ENCODE measurements at regions not wholly inside any gene's neighbourhood (a gene's known extent, or its start where the extent isn't known, plus 50 kb on each side); places are given as distances from the start of the nearest gene placed in this dataset.

DNA sequence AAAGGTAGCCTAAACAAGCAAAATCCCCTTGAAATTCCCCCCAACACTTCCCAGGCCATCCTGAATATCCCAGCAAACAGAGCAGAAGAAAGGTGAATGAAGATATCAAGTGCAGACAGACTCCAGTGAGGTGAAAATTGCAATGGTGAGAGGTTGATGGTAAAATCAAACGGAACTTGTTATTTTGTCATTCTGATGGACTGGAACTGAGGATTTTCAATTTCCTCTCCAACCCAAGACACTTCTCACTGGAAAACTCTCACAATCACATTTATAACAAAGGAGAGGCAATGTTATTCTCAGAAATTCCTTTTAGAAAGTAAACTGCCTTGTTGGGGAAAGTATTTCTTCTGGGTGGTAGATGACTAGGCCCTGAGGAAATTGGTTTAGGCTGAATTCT is 412.4 kb upstream of the C9orf72 start (continued):
- TF ChIP-seq, protein P1, sequence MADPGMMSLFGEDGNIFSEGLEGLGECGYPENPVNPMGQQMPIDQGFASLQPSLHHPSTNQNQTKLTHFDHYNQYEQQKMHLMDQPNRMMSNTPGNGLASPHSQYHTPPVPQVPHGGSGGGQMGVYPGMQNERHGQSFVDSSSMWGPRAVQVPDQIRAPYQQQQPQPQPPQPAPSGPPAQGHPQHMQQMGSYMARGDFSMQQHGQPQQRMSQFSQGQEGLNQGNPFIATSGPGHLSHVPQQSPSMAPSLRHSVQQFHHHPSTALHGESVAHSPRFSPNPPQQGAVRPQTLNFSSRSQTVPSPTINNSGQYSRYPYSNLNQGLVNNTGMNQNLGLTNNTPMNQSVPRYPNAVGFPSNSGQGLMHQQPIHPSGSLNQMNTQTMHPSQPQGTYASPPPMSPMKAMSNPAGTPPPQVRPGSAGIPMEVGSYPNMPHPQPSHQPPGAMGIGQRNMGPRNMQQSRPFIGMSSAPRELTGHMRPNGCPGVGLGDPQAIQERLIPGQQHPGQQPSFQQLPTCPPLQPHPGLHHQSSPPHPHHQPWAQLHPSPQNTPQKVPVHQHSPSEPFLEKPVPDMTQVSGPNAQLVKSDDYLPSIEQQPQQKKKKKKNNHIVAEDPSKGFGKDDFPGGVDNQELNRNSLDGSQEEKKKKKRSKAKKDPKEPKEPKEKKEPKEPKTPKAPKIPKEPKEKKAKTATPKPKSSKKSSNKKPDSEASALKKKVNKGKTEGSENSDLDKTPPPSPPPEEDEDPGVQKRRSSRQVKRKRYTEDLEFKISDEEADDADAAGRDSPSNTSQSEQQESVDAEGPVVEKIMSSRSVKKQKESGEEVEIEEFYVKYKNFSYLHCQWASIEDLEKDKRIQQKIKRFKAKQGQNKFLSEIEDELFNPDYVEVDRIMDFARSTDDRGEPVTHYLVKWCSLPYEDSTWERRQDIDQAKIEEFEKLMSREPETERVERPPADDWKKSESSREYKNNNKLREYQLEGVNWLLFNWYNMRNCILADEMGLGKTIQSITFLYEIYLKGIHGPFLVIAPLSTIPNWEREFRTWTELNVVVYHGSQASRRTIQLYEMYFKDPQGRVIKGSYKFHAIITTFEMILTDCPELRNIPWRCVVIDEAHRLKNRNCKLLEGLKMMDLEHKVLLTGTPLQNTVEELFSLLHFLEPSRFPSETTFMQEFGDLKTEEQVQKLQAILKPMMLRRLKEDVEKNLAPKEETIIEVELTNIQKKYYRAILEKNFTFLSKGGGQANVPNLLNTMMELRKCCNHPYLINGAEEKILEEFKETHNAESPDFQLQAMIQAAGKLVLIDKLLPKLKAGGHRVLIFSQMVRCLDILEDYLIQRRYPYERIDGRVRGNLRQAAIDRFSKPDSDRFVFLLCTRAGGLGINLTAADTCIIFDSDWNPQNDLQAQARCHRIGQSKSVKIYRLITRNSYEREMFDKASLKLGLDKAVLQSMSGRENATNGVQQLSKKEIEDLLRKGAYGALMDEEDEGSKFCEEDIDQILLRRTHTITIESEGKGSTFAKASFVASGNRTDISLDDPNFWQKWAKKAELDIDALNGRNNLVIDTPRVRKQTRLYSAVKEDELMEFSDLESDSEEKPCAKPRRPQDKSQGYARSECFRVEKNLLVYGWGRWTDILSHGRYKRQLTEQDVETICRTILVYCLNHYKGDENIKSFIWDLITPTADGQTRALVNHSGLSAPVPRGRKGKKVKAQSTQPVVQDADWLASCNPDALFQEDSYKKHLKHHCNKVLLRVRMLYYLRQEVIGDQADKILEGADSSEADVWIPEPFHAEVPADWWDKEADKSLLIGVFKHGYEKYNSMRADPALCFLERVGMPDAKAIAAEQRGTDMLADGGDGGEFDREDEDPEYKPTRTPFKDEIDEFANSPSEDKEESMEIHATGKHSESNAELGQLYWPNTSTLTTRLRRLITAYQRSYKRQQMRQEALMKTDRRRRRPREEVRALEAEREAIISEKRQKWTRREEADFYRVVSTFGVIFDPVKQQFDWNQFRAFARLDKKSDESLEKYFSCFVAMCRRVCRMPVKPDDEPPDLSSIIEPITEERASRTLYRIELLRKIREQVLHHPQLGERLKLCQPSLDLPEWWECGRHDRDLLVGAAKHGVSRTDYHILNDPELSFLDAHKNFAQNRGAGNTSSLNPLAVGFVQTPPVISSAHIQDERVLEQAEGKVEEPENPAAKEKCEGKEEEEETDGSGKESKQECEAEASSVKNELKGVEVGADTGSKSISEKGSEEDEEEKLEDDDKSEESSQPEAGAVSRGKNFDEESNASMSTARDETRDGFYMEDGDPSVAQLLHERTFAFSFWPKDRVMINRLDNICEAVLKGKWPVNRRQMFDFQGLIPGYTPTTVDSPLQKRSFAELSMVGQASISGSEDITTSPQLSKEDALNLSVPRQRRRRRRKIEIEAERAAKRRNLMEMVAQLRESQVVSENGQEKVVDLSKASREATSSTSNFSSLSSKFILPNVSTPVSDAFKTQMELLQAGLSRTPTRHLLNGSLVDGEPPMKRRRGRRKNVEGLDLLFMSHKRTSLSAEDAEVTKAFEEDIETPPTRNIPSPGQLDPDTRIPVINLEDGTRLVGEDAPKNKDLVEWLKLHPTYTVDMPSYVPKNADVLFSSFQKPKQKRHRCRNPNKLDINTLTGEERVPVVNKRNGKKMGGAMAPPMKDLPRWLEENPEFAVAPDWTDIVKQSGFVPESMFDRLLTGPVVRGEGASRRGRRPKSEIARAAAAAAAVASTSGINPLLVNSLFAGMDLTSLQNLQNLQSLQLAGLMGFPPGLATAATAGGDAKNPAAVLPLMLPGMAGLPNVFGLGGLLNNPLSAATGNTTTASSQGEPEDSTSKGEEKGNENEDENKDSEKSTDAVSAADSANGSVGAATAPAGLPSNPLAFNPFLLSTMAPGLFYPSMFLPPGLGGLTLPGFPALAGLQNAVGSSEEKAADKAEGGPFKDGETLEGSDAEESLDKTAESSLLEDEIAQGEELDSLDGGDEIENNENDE (IDR thresholded peaks at IDR 0.05; ENCODE audit: insufficient replicate concordance, low read length): no peak
- TF ChIP-seq JUN (IDR thresholded peaks at IDR 0.05; ENCODE audit: low read depth, low read length) (no peak), CBX5 (IDR thresholded peaks at IDR 0.05; ENCODE audit: low read depth, low read length) (no peak), CTBP2 (IDR thresholded peaks at IDR 0.05; ENCODE audit: borderline replicate concordance, insufficient read depth, insufficient read length, low read length) (no peak), CHD1 (IDR thresholded peaks at IDR 0.05; ENCODE audit: low read depth, low read length) (no peak), BCL11A (IDR thresholded peaks at IDR 0.05; ENCODE audit: low read depth in 2 of 2, low read length in 2 of 2) (no peak)
- TF ChIP-seq, protein P2, sequence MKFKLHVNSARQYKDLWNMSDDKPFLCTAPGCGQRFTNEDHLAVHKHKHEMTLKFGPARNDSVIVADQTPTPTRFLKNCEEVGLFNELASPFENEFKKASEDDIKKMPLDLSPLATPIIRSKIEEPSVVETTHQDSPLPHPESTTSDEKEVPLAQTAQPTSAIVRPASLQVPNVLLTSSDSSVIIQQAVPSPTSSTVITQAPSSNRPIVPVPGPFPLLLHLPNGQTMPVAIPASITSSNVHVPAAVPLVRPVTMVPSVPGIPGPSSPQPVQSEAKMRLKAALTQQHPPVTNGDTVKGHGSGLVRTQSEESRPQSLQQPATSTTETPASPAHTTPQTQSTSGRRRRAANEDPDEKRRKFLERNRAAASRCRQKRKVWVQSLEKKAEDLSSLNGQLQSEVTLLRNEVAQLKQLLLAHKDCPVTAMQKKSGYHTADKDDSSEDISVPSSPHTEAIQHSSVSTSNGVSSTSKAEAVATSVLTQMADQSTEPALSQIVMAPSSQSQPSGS (IDR thresholded peaks at IDR 0.05; ENCODE audit: low read length): no peak
